ENCODE measurements at regions not wholly inside any gene's neighbourhood (a gene's known extent, or its start where the extent isn't known, plus 50 kb on each side); places are given as distances from the start of the nearest gene placed in this dataset.

GRCh38 chr5:85938201-85938600 is 679.5 kb upstream of the COX7C start (continued):
- no peak for TF ChIP-seq E2F8 (IDR thresholded peaks at IDR 0.05; ENCODE audit: low read depth, partially characterized antibody)

- Histone ChIP-seq H4K20me1 (replicated peaks; ENCODE audit: control insufficient read depth, insufficient read depth, low read length) (no peaks in the 10 kb centered on the region), H3K9me1 (ENCODE audit: control insufficient read depth, insufficient read depth, low read length) (no peaks in the 10 kb centered on the region), H3K27ac (ENCODE audit: extremely low read depth, low read depth, low read length) (no peak overlapping the region), H3K36me3 (ENCODE audit: control insufficient read depth, insufficient read depth, low read length) (no peaks in the 10 kb centered on the region), H3K27me3 (ENCODE audit: control insufficient read depth in 2 of 2, insufficient read depth in 2 of 2, low read length in 2 of 2) (no peaks in the 10 kb centered on the region), H3K4me2 (ENCODE audit: insufficient read depth, low read length) (no peak overlapping the region), H3K4me3 (no peak overlapping the region), H3K79me2 (ENCODE audit: control insufficient read depth, insufficient read depth, low read length) (no peaks in the 10 kb centered on the region), H2AFZ (ENCODE audit: low read depth, low read length) (no peak overlapping the region), H3K4me1 (replicated peaks in 1 of 2; ENCODE audit: control insufficient read depth in 2 of 2, insufficient read depth in 2 of 2, low read length in 2 of 2) (no peaks in the 10 kb centered on the region), H3K9me3 (replicated peaks; ENCODE audit: control insufficient read depth, insufficient read depth, low read depth, low read length) (no peaks in the 10 kb centered on the region), H3K9ac (ENCODE audit: insufficient read depth in 1 of 2, low read depth in 2 of 2, low read length in 2 of 2) (no peak overlapping the region)
- no TSS peak for BruUV-seq (replicated peaks)
- no peak for FAIRE-seq
- ChIA-PET POLR2A (no interaction called here), CTCF (ENCODE audit: low intra/inter-chr PET ratio) (no interaction called here)
- intact Hi-C loops (cut with micrococcal nuclease) (no loop called here), in situ Hi-C loops (cut with MboI) (no loop called here)
- WGBS (ENCODE audit: insufficient coverage, low coverage, missing lambda C conversion rate) = 0% methylated on average over 3 of the region's 3 CpGs
- DNase-seq (ENCODE audit: extremely low read depth in 1 of 4, low spot score in 3 of 4) = no peak
- ATAC-seq = no peak
- TF ChIP-seq TGIF2 (CRISPR knock-in tag; IDR thresholded peaks at IDR 0.05) = no peak
- TF ChIP-seq TFAP4 (CRISPR knock-in tag; IDR thresholded peaks at IDR 0.05; ENCODE audit: borderline replicate concordance) = no peak
- TF ChIP-seq ZNF79 (CRISPR knock-in tag; IDR thresholded peaks at IDR 0.05; ENCODE audit: low read depth) = no peak
- no peak for TF ChIP-seq POU5F1 (IDR thresholded peaks at IDR 0.05; ENCODE audit: borderline replicate concordance, low read depth, low read length, partially characterized antibody)
- TF ChIP-seq ZNF785 (CRISPR knock-in tag; IDR thresholded peaks at IDR 0.05) = no peak
- no peak for TF ChIP-seq ZNF507 (tag; conservative IDR thresholded peaks at IDR 0.05)
- no peak for TF ChIP-seq SIRT6 (IDR thresholded peaks at IDR 0.05; ENCODE audit: low read depth, low read length)
These were observed 666.0 kb upstream of the COX7C start for GRCh38 chr5:85951707-85952210.
